Activated T-helper 1 cell treated with anti-CD3 and anti-CD28 coated beads, Interleukin-12 subunit alpha, Interleukin-12 subunit beta, Interleukin-2, Interleukin-4 antibody, amounts not matched to agents 30 ng/mL and 10 ng/mL and 1 ng/mL, durations not matched to agents 14 hours and 24 hours and 36 hours (primary cell): ENCODE measurements at regions not wholly inside any gene's neighbourhood (a gene's known extent, or its start where the extent isn't known, plus 50 kb on each side); places are given as distances from the start of the nearest gene placed in this dataset.
"Not testable (repeated sequence)": the region's sequence is repeated elsewhere in the genome, so short reads cannot be mapped to it uniquely, and the experiment has no call there.

ENCODE experiments used
- DNase-seq: peaks from one replicate; pipeline ENCODE4 v3.0.0; 2021; ENCODE audit warnings: low spot score
- H3K27ac Mint-ChIP-seq: one replicate; pipeline ENCODE4 v1.8.0; 2021; ENCODE audit warnings: mild to moderate bottlenecking, mixed read lengths
- H3K27me3 Mint-ChIP-seq: one replicate; pipeline ENCODE4 v1.8.0; 2022; ENCODE audit warnings: mild to moderate bottlenecking, moderate library complexity, mixed read lengths; ENCODE audit not compliant: insufficient read depth
- H3K36me3 Mint-ChIP-seq: one replicate; pipeline ENCODE4 v1.8.0; 2021; ENCODE audit warnings: low read depth, mixed read lengths
- H3K4me1 Mint-ChIP-seq: one replicate; pipeline ENCODE4 v1.8.0; 2021; ENCODE audit warnings: low read depth, mixed read lengths
- H3K4me3 Mint-ChIP-seq: one replicate; pipeline ENCODE4 v1.8.0; 2021; ENCODE audit warnings: mild to moderate bottlenecking, moderate library complexity, mixed read lengths
- H3K9me3 Mint-ChIP-seq: one replicate; pipeline ENCODE4 v1.8.0; 2021; ENCODE audit warnings: mixed read lengths
- intact Hi-C: fragments of 100-400 bp; cut with micrococcal nuclease; formaldehyde crosslinking; loops from one replicate; pipeline ENCODE4 v1.15.1; 2024

DNA sequence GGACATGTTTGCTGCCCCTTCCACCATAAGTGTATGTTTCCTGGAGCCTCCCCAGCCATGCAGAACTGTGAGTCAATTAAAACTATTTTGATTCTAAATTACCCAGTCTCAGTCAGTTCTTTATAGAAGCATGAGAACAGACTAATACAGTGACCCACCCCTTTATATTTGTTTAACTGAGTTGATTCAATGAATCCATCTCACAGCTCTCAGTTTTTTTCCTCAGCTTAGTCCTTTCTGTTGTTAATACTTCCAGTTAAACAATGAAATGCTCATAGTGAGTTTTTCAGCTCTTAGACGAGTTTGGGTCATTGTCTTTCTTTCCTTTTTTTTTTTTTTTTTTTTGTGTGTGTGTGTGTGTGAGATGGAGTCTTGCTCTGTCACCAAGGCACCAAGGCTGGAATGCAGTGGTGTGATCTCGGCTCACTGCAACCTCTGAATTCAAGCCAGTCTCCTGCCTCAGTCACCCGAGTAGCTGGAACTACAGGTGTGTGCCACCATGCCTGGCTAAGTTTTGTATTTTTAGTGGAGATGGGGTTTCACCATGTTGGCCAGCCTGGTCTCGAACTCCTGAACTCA, 627.4 kb downstream of the SPATA31A7 start:
- intact Hi-C loops, DNase-seq, H3K27me3 Mint-ChIP-seq, H3K4me3 Mint-ChIP-seq, H3K27ac Mint-ChIP-seq, H3K4me1 Mint-ChIP-seq, H3K9me3 Mint-ChIP-seq, H3K36me3 Mint-ChIP-seq: not testable (repeated sequence)

- intact Hi-C loops, H3K4me1 Mint-ChIP-seq, H3K4me3 Mint-ChIP-seq, H3K9me3 Mint-ChIP-seq, H3K36me3 Mint-ChIP-seq, H3K27me3 Mint-ChIP-seq, H3K27ac Mint-ChIP-seq: not testable (repeated sequence)
- DNase-seq = peak; percentile 89
Measured at GRCh38 chr9:61853624-61854259, 663.9 kb downstream of the SPATA31A7 start.

GRCh38 chr9:61854260-61854640, 664.4 kb downstream of the SPATA31A7 start:
- H3K27me3 Mint-ChIP-seq, DNase-seq, H3K4me1 Mint-ChIP-seq, H3K27ac Mint-ChIP-seq, H3K9me3 Mint-ChIP-seq, intact Hi-C loops, H3K36me3 Mint-ChIP-seq: not testable (repeated sequence)
- peak overlapping the region; percentile 15 for H3K4me3 Mint-ChIP-seq

DNA sequence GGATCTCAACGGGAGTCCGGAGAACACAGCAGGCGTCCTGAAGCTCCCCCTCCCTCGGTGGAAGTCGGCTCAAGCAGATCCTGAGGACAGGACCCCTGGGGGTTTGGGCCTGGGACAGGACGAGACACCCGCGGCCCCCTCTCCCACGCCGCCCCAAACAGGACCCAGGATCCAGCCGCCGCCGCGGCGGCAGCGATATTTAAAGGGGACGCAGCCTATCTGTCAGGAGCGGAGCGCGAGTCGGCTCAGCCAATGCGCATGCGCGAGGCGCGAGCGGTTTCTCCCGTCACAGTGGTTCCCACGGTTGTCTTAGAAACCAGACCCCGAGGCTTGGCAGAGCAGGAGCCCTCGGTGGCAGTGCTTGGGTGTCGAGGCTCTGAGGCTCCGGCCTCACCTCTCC, 666.4 kb downstream of the SPATA31A7 start:
- intact Hi-C loops, H3K27ac Mint-ChIP-seq, H3K9me3 Mint-ChIP-seq, H3K4me1 Mint-ChIP-seq, H3K27me3 Mint-ChIP-seq, DNase-seq, H3K36me3 Mint-ChIP-seq, H3K4me3 Mint-ChIP-seq: not testable (repeated sequence)

DNA sequence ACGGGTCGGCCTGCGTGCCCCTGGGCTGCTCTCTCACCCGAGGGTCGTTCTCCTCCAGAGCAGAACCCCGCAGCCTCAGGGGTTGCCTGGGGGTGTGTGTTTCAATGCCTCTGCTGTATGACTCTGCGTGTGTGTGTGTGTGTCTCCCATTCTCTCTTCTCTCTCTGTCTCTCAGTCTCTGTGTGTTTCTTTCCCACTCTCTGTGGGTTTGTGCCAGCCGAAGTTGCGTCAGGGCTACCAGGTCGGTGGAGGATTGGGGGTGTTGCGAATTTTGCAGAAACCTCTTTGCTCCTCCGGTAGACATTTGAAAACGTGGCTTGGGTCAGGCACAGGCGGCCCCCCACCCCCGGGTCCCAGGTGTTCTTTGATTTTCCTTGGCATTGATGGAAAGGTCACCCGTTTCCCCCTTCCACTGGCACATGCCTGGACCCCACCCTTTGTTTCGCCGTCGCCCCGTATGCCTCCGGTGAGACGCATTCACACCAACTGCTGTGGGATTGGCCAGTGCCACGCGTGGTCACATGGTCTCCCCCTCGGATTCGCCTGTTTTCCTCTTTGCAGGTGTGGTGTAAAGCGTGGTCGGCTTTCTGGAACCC, 667.1 kb downstream of the SPATA31A7 start:
- H3K9me3 Mint-ChIP-seq, DNase-seq, H3K36me3 Mint-ChIP-seq, H3K27me3 Mint-ChIP-seq, intact Hi-C loops, H3K27ac Mint-ChIP-seq, H3K4me1 Mint-ChIP-seq: not testable (repeated sequence)
- H3K4me3 Mint-ChIP-seq = peak overlapping the region; percentile 26

DNA sequence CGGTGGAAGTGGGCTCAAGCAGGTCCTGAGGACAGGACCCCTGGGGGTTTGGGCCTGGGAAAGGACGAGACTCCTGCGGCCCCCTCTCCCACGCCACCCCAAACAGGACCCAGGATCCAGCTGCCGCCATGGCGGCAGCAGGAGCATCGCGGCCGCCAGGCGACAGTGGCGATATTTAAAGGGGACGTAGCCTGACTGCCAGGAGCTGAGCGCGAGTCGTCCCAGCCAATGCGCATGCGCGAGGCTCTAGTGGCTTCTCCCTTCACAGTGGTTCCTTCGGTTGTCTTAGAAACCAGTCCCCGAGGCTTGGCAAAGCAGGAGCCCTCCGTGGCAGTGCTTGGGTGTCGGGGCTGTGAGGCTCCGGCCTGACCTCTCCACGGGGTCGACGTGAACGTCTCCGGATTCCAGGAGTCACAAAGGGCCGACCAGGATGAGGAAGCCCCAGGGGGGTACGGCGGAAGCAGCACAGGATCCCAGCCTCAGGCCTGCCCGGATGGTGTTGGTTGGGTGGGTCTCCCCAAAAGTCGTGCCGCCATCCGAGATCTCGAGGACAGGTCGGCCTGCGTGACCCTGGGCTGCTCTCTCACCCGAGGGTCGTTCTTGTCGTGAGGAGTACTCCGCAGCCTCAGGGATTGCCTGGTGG, 668.0 kb downstream of the SPATA31A7 start:
- H3K4me1 Mint-ChIP-seq, H3K9me3 Mint-ChIP-seq, H3K27ac Mint-ChIP-seq, H3K27me3 Mint-ChIP-seq, DNase-seq, H3K4me3 Mint-ChIP-seq, intact Hi-C loops, H3K36me3 Mint-ChIP-seq: not testable (repeated sequence)

DNA sequence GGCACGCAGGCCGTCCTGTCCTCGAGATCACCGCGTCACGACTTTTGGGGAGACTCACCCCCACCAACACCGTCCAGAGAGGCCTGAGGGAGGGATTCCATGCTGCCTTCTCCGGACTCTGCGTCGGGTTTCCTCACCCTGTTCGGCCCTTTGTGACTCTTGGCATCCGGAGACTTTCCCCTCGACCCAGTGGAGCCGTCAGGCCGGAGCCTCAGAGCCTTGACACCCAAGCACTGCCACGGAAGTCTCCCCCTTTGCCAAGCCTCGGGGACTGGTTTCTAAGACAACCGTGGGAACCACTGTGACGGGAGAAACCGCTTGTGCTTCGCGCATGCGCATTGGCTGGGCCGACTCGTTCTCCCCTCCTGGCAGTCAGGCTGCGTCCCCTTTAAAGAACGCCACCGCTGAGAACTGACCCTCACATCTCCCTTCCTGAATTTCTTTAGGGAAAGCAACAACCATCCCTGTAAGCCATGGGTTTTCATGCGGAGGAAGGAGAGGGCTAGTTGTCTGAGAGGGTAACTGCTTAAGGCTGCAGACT, 672.7 kb downstream of the SPATA31A7 start:
- H3K9me3 Mint-ChIP-seq, intact Hi-C loops, H3K4me3 Mint-ChIP-seq, H3K36me3 Mint-ChIP-seq, H3K4me1 Mint-ChIP-seq, H3K27me3 Mint-ChIP-seq, H3K27ac Mint-ChIP-seq: not testable (repeated sequence)
- peak; percentile 45 for DNase-seq

DNA sequence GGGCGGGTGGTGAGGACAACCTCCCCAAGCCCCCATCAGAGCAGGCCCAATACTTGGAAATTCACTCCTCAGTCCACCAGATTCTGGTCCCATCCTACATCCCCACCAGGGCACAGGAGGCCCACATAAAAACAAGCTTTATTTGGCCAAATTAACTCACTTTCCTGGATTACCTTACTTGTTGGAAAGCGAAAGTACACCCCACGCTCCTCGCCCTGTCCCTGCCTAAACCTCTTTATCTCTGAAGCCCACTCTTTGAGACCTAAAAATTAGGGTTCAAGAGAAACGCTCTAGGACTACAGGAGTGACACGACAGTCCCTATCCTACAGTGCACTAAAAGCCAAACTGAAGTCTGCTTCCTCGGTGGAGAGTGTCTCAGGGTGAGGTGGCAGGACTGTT, 674.6 kb downstream of the SPATA31A7 start:
- DNase-seq, H3K27me3 Mint-ChIP-seq, H3K4me3 Mint-ChIP-seq, H3K36me3 Mint-ChIP-seq, H3K27ac Mint-ChIP-seq, H3K9me3 Mint-ChIP-seq, H3K4me1 Mint-ChIP-seq, intact Hi-C loops: not testable (repeated sequence)

GRCh38 chr9:61868965-61869364, 679.1 kb downstream of the SPATA31A7 start:
- H3K9me3 Mint-ChIP-seq, H3K36me3 Mint-ChIP-seq, H3K4me3 Mint-ChIP-seq, intact Hi-C loops, H3K4me1 Mint-ChIP-seq, DNase-seq, H3K27me3 Mint-ChIP-seq, H3K27ac Mint-ChIP-seq: not testable (repeated sequence)

DNA sequence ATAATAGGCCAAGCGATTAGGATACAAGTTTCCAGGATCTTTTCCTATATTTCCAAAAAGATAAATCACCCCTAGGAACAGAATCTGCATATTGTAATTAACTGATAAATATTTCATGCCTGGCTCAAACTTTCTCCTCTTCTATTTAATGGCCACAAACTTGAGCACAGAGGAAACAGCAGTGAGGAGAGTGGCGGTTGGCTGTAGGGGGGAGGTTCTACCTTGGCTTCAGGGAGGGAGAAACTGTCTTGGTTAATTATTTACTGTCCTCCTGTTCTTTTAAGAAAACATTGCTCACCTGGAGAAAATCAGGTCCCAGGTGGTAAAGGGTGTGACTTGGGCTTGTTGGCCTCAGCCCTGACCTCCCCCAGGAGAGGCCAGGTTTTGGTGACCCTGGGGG, 682.5 kb downstream of the SPATA31A7 start:
- H3K27ac Mint-ChIP-seq, H3K9me3 Mint-ChIP-seq, H3K4me1 Mint-ChIP-seq, intact Hi-C loops, H3K27me3 Mint-ChIP-seq, DNase-seq, H3K36me3 Mint-ChIP-seq, H3K4me3 Mint-ChIP-seq: not testable (repeated sequence)
